Activated B cell treated with CpG ODN at 0.5 μM for 24 hours (primary cell): ENCODE measurements at regions not wholly inside any gene's neighbourhood (a gene's known extent, or its start where the extent isn't known, plus 50 kb on each side); places are given as distances from the start of the nearest gene placed in this dataset.

Source experiments
- ATAC-seq: fragments of 200-7000 bp; cut with Tn5 transposase; one replicate; pipeline ENCODE4 v1.10.0; 2021; ENCODE audit warnings: low read depth, mild to moderate bottlenecking, moderate library complexity
- CTCF ChIA-PET: fragments of 350-600 bp; sonication (Branson Sonifier 250); formaldehyde crosslinking; loops from one replicate; lab custom pipeline; 2021; ENCODE audit warnings: antibody characterized with exemption; lab: Charles Lee
- POLR2A ChIA-PET: fragments of 350-600 bp; sonication (Branson Sonifier 250); formaldehyde crosslinking; loops from one replicate; lab custom pipeline; 2021; ENCODE audit warnings: antibody characterized with exemption; lab: Charles Lee
- DNase-seq: peaks from one replicate; pipeline ENCODE4 v3.0.0; 2022
- H3K27ac Mint-ChIP-seq: one replicate; pipeline ENCODE4 v1.8.0; 2020; ENCODE audit warnings: mixed read lengths
- H3K27me3 Mint-ChIP-seq: one replicate; pipeline ENCODE4 v1.8.0; 2021; ENCODE audit warnings: mixed read lengths
- H3K36me3 Mint-ChIP-seq: one replicate; pipeline ENCODE4 v1.8.0; 2021; ENCODE audit warnings: low read depth, mixed read lengths
- H3K4me1 Mint-ChIP-seq: one replicate; pipeline ENCODE4 v1.8.0; 2021; ENCODE audit warnings: mixed read lengths
- H3K4me3 Mint-ChIP-seq: one replicate; pipeline ENCODE4 v1.8.0; 2020; ENCODE audit warnings: mild to moderate bottlenecking, mixed read lengths
- H3K9me3 Mint-ChIP-seq: one replicate; pipeline ENCODE4 v1.8.0; 2020; ENCODE audit warnings: mixed read lengths
- intact Hi-C: fragments of 100-400 bp; cut with micrococcal nuclease; formaldehyde crosslinking; loops from one replicate; pipeline ENCODE4 v1.15.1; 2024
- TF ChIP-seq, protein P1 (sequence below): fragments of 200-600 bp; IDR thresholded peaks from one replicate; pipeline ENCODE4 v1.8.0; 2022; ENCODE audit warnings: antibody characterized with exemption, mild to moderate bottlenecking

- ChIA-PET CTCF (no interaction called here), POLR2A (no interaction called here)
- Mint-ChIP-seq H3K27ac (no peak overlapping the region), H3K4me3 (no peak overlapping the region), H3K4me1 (no peaks in the 10 kb centered on the region), H3K9me3 (peaks cover 2% of the 10 kb centered on the region), H3K27me3 (no peaks in the 10 kb centered on the region), H3K36me3 (no peaks in the 10 kb centered on the region)
- DNase-seq (no peak), ATAC-seq (no peak)
- TF ChIP-seq, protein P1, sequence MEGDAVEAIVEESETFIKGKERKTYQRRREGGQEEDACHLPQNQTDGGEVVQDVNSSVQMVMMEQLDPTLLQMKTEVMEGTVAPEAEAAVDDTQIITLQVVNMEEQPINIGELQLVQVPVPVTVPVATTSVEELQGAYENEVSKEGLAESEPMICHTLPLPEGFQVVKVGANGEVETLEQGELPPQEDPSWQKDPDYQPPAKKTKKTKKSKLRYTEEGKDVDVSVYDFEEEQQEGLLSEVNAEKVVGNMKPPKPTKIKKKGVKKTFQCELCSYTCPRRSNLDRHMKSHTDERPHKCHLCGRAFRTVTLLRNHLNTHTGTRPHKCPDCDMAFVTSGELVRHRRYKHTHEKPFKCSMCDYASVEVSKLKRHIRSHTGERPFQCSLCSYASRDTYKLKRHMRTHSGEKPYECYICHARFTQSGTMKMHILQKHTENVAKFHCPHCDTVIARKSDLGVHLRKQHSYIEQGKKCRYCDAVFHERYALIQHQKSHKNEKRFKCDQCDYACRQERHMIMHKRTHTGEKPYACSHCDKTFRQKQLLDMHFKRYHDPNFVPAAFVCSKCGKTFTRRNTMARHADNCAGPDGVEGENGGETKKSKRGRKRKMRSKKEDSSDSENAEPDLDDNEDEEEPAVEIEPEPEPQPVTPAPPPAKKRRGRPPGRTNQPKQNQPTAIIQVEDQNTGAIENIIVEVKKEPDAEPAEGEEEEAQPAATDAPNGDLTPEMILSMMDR: no peak
- intact Hi-C loops: no loop called here
These were observed 1039.1 kb upstream of the INTU start for GRCh38 chr4:126593626-126594025.

- CTCF ChIA-PET: no interaction called here
- Mint-ChIP-seq H3K27ac (no peak overlapping the region), H3K36me3 (no peaks in the 10 kb centered on the region), H3K4me1 (no peaks in the 10 kb centered on the region), H3K9me3 (peaks cover 1% of the 10 kb centered on the region), H3K27me3 (no peaks in the 10 kb centered on the region), H3K4me3 (no peak overlapping the region)
- intact Hi-C loops: no loop called here
- ATAC-seq (no peak), DNase-seq (no peak)
- POLR2A ChIA-PET: no interaction called here
- TF ChIP-seq, protein P1: no peak
These were observed 1037.1 kb upstream of the INTU start for GRCh38 chr4:126595643-126596042.

DNA sequence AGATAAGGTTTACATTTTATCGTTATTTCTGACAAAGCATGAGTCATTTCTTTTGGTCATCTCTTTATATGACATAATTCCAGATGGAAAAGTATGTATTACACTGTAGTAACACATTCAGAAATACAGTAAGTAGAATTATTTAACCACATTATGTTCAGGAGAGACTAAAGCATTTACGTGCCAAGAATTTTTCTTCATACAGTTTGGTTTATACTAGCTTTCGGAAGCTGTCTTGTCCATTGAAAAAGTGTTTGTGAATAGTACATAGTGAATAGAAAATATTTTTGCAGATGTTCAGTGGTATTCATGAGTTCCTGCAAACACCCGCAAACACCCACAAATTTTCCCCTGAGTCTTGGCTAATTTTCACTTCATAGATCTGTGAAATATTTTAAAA, 1033.0 kb upstream of the INTU start:
- ChIA-PET CTCF (no interaction called here), POLR2A (no interaction called here)
- H3K4me3 Mint-ChIP-seq: no peak overlapping the region
- TF ChIP-seq, protein P1: no peak
- H3K27ac Mint-ChIP-seq: no peak overlapping the region
- intact Hi-C loops: no loop called here
- no peaks in the 10 kb centered on the region for H3K27me3 Mint-ChIP-seq
- DNase-seq: no peak
- H3K9me3 Mint-ChIP-seq: no peaks in the 10 kb centered on the region
- no peaks in the 10 kb centered on the region for H3K36me3 Mint-ChIP-seq
- H3K4me1 Mint-ChIP-seq: no peaks in the 10 kb centered on the region
- ATAC-seq: no peak

DNA sequence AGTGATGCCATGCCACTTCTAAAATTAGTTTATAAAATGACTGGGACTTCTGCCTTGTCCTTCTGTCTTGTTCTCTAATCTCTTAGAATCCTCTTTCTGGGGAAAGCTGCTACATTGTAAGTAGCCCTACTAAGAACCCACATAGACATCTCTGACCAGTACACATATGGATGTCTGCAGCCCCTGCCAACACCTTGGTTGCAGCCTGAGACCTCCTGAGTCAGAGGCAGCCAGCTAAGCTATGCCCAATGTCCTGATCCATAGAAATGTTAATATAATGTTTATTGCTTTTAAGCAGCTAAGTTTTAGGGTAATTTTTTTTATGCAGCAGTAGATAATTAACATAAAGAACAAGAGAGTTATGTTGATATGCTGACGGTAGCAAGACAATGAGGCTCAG, 1029.5 kb upstream of the INTU start:
- no peaks in the 10 kb centered on the region for H3K4me1 Mint-ChIP-seq
- ATAC-seq (no peak), DNase-seq (no peak)
- no peak overlapping the region for H3K4me3 Mint-ChIP-seq
- TF ChIP-seq, protein P1: no peak
- intact Hi-C loops: no loop called here
- ChIA-PET CTCF (no interaction called here), POLR2A (no interaction called here)
- H3K27me3 Mint-ChIP-seq: no peaks in the 10 kb centered on the region
- no peak overlapping the region for H3K27ac Mint-ChIP-seq
- H3K9me3 Mint-ChIP-seq: no peaks in the 10 kb centered on the region
- no peaks in the 10 kb centered on the region for H3K36me3 Mint-ChIP-seq

DNA sequence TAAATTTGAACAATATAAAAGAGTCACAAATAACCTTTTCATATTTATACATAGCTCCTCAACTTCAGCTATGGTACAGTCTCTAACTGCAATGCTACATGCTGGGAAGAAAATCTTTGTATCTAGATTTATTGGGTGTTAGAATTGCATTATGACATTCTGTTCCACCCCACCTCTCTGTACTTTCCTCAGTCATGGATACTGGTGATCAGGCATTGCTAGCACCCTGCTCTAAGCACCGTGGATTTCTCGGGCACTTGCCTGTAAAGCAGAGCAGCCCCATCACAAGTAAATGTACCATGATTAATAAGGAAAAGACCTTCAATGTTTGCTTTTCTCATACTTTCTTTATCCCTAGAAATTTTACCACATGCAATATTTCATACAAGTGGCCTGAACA, 1028.9 kb upstream of the INTU start:
- no peaks in the 10 kb centered on the region for H3K36me3 Mint-ChIP-seq
- no peak for DNase-seq
- no peak overlapping the region for H3K27ac Mint-ChIP-seq
- no peaks in the 10 kb centered on the region for H3K4me1 Mint-ChIP-seq
- H3K9me3 Mint-ChIP-seq: no peaks in the 10 kb centered on the region
- ChIA-PET CTCF (interaction anchor here (0.6 kb wide), 1 partner anchor 1291 kb away, joined by 6 read pairs; no protein-coding TSS in a partner anchor), POLR2A (no interaction called here)
- no peak overlapping the region for H3K4me3 Mint-ChIP-seq
- TF ChIP-seq, protein P1: no peak
- H3K27me3 Mint-ChIP-seq: no peaks in the 10 kb centered on the region
- ATAC-seq: no peak
- intact Hi-C loops: no loop called here
